SK-N-MC (cell line): ENCODE measurements at regions not wholly inside any gene's neighbourhood (a gene's known extent, or its start where the extent isn't known, plus 50 kb on each side); places are given as distances from the start of the nearest gene placed in this dataset.

Experiments used
- EZH2 ChIP-seq: fragments of 200-600 bp; sonication (generic); IDR thresholded peaks from one replicate; pipeline ENCODE4 v1.6.1; 2017; ENCODE audit warnings: antibody characterized with exemption
- POLR2AphosphoS5 ChIP-seq: IDR thresholded peaks from 2 replicates; pipeline ENCODE4 v1.6.1; 2012; ENCODE audit warnings: mild to moderate bottlenecking, low read depth, low read length, borderline replicate concordance

DNA sequence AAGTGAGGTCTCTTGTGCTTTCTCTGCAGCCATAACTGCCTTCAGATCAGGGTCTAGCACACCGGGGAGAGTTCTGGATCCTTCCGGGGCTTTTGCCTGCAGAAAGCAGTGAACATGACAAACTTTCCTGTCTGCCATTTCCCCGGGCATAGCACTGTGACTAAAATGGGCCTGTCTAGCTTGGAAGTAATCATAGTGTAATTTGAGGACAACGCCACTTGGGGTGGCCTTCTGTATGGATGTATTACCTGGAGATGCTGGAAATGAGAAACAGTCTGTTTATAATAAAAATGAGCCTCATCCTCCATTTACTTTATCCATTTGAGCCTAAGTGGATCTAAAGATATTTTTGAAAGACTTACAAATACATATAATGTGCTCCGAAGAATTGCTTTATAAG, 453.7 kb downstream of the VRK1 start:
- TF ChIP-seq EZH2 (no peak), POLR2AphosphoS5 (no peak)
